ENCODE measurements at regions not wholly inside any gene's neighbourhood (a gene's known extent, or its start where the extent isn't known, plus 50 kb on each side); places are given as distances from the start of the nearest gene placed in this dataset.

GRCh38 chr6:76326871-76327270 is 254.4 kb upstream of the IMPG1 start:
- Histone ChIP-seq H3K4me2 (ENCODE audit: low read depth, low read length, poor library complexity, severe bottlenecking) (no peak overlapping the region), H3K4me3 (ENCODE audit: low read length, poor library complexity, severe bottlenecking) (no peak overlapping the region), H3K4me1 (ENCODE audit: insufficient read depth, low read length, poor library complexity, severe bottlenecking) (no peaks in the 10 kb centered on the region), H3K36me3 (ENCODE audit: insufficient read depth, low read length) (no peaks in the 10 kb centered on the region), H3K79me2 (ENCODE audit: insufficient read depth, low read length) (no peaks in the 10 kb centered on the region), H3K9me2 (replicated peaks; ENCODE audit: low read depth, low read length) (no peaks in the 10 kb centered on the region), H4K20me1 (ENCODE audit: insufficient read depth, low read length, poor library complexity, severe bottlenecking) (no peaks in the 10 kb centered on the region), H2AFZ (ENCODE audit: low read length) (no peak overlapping the region), H3K9ac (ENCODE audit: low read depth, low read length, poor library complexity, severe bottlenecking) (no peak overlapping the region), H3K9me3 (ENCODE audit: insufficient read depth, low read depth, low read length) (no peaks in the 10 kb centered on the region), H3F3A (ENCODE audit: low read depth) (no peaks in the 10 kb centered on the region), H3K27me3 (ENCODE audit: insufficient read depth, low read length, poor library complexity, severe bottlenecking) (no peaks in the 10 kb centered on the region)
- TF ChIP-seq EZH2phosphoT487 (IDR thresholded peaks at IDR 0.05; ENCODE audit: borderline replicate concordance) (no peak), CTCF (conservative IDR thresholded peaks at IDR 0.05; ENCODE audit: low read length) (no peak)
